Fibroblast of lung (primary cell): ENCODE measurements at regions not wholly inside any gene's neighbourhood (a gene's known extent, or its start where the extent isn't known, plus 50 kb on each side); places are given as distances from the start of the nearest gene placed in this dataset.
A peak's percentile ranks its signal among the peaks of the same experiment; 100 is the strongest.

Experiments used
- DNase-seq, 2 donors: peaks; one replicate each; pipeline versions ENCODE4 v3.0.0 to v3.0.0-alpha.2; 2010; ENCODE audit warnings: low read depth in 2 of 2
- H2AFZ ChIP-seq: 2 replicates; pipeline ENCODE4 v1.5.1; 2012; ENCODE audit warnings: low read length, control low read depth, inconsistent platforms
- H3K27ac ChIP-seq: 2 replicates; pipeline ENCODE4 v1.5.1; 2011; ENCODE audit warnings: low read length, control low read depth; ENCODE audit not compliant: insufficient read depth
- H3K27me3 ChIP-seq: 2 replicates; pipeline ENCODE4 v1.5.1; 2011; ENCODE audit warnings: mild to moderate bottlenecking, low read length; ENCODE audit not compliant: control insufficient read depth, insufficient read depth
- H3K36me3 ChIP-seq: 2 replicates; pipeline ENCODE4 v1.5.1; 2011; ENCODE audit warnings: low read length; ENCODE audit not compliant: control insufficient read depth, insufficient read depth
- H3K4me1 ChIP-seq: 2 replicates; pipeline ENCODE4 v1.5.1; 2011; ENCODE audit warnings: low read length; ENCODE audit not compliant: control insufficient read depth, insufficient read depth; ENCODE audit errors: extremely low read depth
- H3K4me2 ChIP-seq: 2 replicates; pipeline ENCODE4 v1.5.1; 2011; ENCODE audit warnings: low read length, control low read depth; ENCODE audit not compliant: insufficient read depth; ENCODE audit errors: extremely low read depth
- H3K4me3 ChIP-seq, 4 experiments: fragments of 200-600 bp in 1 of 4; sonication (generic) in 1 of 4; replicated peaks in 1 of 4; 2 replicates each; pipeline ENCODE4 v1.5.1; 2011 to 2016; ENCODE audit warnings: low read length in 4 of 4, low read depth in 3 of 4, mild to moderate bottlenecking in 3 of 4, control low read depth in 2 of 4, inconsistent platforms in 1 of 4, mixed read lengths in 1 of 4; ENCODE audit not compliant: insufficient read depth in 1 of 4; ENCODE audit errors: control extremely low read depth in 1 of 4
- H3K79me2 ChIP-seq: 2 replicates; pipeline ENCODE4 v1.5.1; 2012; ENCODE audit warnings: mild to moderate bottlenecking, low read length, inconsistent platforms; ENCODE audit not compliant: control insufficient read depth, insufficient read depth
- H3K9ac ChIP-seq: 2 replicates; pipeline ENCODE4 v1.5.1; 2011; ENCODE audit warnings: mild to moderate bottlenecking, low read length, control low read depth; ENCODE audit not compliant: insufficient read depth
- H3K9me3 ChIP-seq: 2 replicates; pipeline ENCODE4 v1.5.1; 2012; ENCODE audit warnings: low read depth, low read length; ENCODE audit not compliant: control insufficient read depth, insufficient read depth
- H4K20me1 ChIP-seq: 2 replicates; pipeline ENCODE4 v1.5.1; 2011; ENCODE audit warnings: low read length; ENCODE audit not compliant: control insufficient read depth, insufficient read depth; ENCODE audit errors: extremely low read depth
- EZH2 ChIP-seq: IDR thresholded peaks from 2 replicates; pipeline ENCODE4 v1.5.1; 2012; ENCODE audit warnings: low read length, control low read depth, mild to moderate bottlenecking; ENCODE audit errors: missing control alignments
- TF ChIP-seq, protein P1 (sequence below), 2 donors: IDR thresholded peaks in 1 of 2; conservative IDR thresholded peaks in 1 of 2; 1 replicate in 1 of 2; 2 replicates in 1 of 2; pipeline ENCODE4 v1.5.1; 2011 to 2012; ENCODE audit warnings: low read length in 2 of 2, control low read depth in 1 of 2, inconsistent platforms in 1 of 2, low read depth in 1 of 2, mild to moderate bottlenecking in 1 of 2

DNA sequence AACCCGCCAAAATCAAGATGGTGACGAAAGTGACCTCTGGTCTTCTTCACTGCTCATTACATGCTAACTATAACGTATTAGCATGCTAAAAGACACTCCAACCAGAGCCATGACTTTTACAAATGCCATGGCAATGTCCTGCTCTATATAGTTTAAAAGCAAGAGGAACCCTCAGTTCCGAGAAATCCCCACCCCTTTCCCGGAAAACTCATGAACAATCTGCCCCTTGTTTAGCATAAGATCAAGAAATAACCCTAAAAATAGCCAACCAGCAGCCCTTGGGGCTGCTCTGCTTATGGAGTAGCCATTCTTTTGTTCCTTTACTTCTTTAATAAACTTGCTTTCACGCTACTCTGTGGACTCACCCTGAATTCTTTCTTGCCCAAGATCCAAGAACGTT lies 463.5 kb upstream of the FAM241A start:
- Histone ChIP-seq H3K4me2 (no peak overlapping the region), H3K36me3 (no peaks in the 10 kb centered on the region), H3K4me1 (no peaks in the 10 kb centered on the region), H3K79me2 (no peaks in the 10 kb centered on the region), H3K27me3 (no peaks in the 10 kb centered on the region), H2AFZ (no peak overlapping the region), H4K20me1 (no peaks in the 10 kb centered on the region), H3K4me3 (no peak overlapping the region), H3K9ac (no peak overlapping the region), H3K27ac (no peak overlapping the region), H3K9me3 (no peaks in the 10 kb centered on the region)
- DNase-seq, result no peak
- TF ChIP-seq EZH2, result no peak
- TF ChIP-seq, protein P1, sequence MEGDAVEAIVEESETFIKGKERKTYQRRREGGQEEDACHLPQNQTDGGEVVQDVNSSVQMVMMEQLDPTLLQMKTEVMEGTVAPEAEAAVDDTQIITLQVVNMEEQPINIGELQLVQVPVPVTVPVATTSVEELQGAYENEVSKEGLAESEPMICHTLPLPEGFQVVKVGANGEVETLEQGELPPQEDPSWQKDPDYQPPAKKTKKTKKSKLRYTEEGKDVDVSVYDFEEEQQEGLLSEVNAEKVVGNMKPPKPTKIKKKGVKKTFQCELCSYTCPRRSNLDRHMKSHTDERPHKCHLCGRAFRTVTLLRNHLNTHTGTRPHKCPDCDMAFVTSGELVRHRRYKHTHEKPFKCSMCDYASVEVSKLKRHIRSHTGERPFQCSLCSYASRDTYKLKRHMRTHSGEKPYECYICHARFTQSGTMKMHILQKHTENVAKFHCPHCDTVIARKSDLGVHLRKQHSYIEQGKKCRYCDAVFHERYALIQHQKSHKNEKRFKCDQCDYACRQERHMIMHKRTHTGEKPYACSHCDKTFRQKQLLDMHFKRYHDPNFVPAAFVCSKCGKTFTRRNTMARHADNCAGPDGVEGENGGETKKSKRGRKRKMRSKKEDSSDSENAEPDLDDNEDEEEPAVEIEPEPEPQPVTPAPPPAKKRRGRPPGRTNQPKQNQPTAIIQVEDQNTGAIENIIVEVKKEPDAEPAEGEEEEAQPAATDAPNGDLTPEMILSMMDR (conservative IDR thresholded peaks at IDR 0.05 in 1 of 2, IDR thresholded peaks at IDR 0.05 in 1 of 2; ENCODE audit: low read depth in 1 of 2, low read length in 2 of 2), result no peak

DNA sequence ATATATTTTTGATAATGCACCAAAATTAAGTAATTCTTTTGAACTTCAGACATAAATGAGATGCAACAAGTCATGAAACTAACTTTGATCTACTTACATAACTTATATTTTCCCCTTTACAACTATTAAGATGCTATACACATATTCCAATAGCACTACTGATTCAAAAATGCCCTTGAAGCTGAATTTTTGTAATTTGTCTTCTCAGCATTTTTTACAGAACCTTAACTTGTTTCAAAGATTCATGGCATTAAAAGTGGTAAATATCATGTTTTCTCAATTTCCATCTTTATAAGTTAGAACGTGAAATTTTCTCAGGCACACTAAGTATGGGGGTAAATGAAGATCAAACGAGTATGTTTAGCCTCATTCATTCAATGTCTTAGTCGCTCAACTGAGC lies 460.0 kb upstream of the FAM241A start:
- Histone ChIP-seq H3K9ac (no peak overlapping the region), H3K27me3 (no peaks in the 10 kb centered on the region), H2AFZ (no peak overlapping the region), H3K27ac (no peak overlapping the region), H3K36me3 (no peaks in the 10 kb centered on the region), H3K9me3 (no peaks in the 10 kb centered on the region), H3K4me3 (no peak overlapping the region), H3K4me2 (no peak overlapping the region), H3K4me1 (no peaks in the 10 kb centered on the region), H3K79me2 (no peaks in the 10 kb centered on the region), H4K20me1 (no peaks in the 10 kb centered on the region)
- no peak for DNase-seq
- TF ChIP-seq EZH2, result no peak
- TF ChIP-seq, protein P1 (conservative IDR thresholded peaks at IDR 0.05 in 1 of 2, IDR thresholded peaks at IDR 0.05 in 1 of 2; ENCODE audit: low read depth in 1 of 2, low read length in 2 of 2), result no peak

- no peak overlapping the region for H3K4me3 ChIP-seq
- peak; percentile 51 to 70 for DNase-seq
- H2AFZ ChIP-seq, result no peak overlapping the region
- no peaks in the 10 kb centered on the region for H3K27me3 ChIP-seq
- H3K4me1 ChIP-seq, result no peaks in the 10 kb centered on the region
- no peak overlapping the region for H3K27ac ChIP-seq
- H4K20me1 ChIP-seq, result no peaks in the 10 kb centered on the region
- H3K79me2 ChIP-seq, result no peaks in the 10 kb centered on the region
- no peaks in the 10 kb centered on the region for H3K36me3 ChIP-seq
- H3K4me2 ChIP-seq, result no peak overlapping the region
- no peaks in the 10 kb centered on the region for H3K9me3 ChIP-seq
- TF ChIP-seq, protein P1 (conservative IDR thresholded peaks at IDR 0.05 in 1 of 2, IDR thresholded peaks at IDR 0.05 in 1 of 2; ENCODE audit: low read depth in 1 of 2, low read length in 2 of 2), result no peak
- TF ChIP-seq EZH2, result no peak
- H3K9ac ChIP-seq, result no peak overlapping the region
These were observed 456.0 kb upstream of the FAM241A start for GRCh38 chr4:111689214-111689613.
